Activated CD8-positive, alpha-beta memory T cell treated with anti-CD3 and anti-CD28 coated beads for 48 hours (primary cell): ENCODE measurements at regions not wholly inside any gene's neighbourhood (a gene's known extent, or its start where the extent isn't known, plus 50 kb on each side); places are given as distances from the start of the nearest gene placed in this dataset.

Source experiments
- DNase-seq, 3 experiments: peaks; one replicate each; pipeline ENCODE4 v3.0.0-alpha.2; 2020; ENCODE audit warnings: low read depth in 2 of 3, low spot score in 2 of 3

DNA sequence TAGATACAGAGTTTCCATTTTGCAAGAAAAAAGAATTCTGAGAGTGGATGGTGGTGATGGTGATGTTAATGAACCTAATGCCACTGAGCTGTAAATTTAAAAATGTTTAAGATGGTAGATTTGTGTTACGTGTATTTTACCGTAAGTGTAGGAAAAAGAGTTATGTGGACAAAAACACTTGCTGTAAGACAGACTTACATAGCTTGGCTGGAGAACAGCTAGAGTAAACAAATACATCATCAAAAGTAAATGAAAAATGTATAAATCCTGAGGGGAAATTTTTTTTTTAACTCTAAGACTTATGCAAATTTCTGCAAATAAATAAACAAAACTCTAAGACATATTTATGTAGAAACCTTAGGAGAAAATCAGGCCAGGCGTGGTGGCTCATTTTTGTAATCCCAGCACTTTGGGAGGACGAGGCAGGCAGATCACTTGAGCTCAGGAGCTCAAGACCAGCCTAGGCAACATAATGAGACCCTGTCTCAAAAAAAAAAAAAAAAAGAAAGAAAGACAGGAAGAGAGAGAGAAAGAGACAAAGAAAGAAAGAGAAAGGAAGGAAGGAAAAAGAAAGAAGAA, 66.2 kb upstream of the CDK13 start:
- no peak for DNase-seq

DNA sequence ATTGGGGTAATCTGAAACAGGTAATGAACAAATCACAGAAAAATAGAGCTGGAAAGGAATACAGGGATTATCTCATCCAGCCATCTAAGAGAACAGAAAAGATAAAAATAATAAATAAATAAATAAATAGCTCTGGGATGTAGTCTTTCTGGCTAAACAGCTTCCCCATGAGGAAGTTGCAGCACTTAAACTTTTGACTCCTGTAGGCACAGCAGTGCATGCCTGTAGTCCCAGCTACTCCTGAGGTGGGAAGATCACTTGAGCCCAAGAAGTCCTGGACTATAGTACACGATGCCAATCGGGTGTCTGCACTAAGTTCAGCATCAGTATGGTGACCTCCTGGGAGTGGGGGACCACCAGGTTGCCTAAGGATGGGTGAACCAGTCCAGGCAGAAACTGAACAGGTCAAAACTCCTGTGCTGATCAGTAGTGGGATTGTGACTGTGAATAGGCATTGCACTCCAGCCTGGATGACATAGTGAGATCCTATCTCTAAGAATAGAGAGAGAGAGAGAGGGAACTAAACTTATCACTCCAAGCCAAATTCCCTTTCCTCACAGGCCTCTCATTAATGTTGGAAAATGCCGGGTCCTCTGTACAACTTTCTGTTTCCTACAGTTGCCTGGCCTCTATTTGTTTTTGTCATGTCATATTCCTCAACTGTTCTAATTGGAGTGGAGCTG, 61.7 kb upstream of the CDK13 start:
- DNase-seq, result no peak

DNA sequence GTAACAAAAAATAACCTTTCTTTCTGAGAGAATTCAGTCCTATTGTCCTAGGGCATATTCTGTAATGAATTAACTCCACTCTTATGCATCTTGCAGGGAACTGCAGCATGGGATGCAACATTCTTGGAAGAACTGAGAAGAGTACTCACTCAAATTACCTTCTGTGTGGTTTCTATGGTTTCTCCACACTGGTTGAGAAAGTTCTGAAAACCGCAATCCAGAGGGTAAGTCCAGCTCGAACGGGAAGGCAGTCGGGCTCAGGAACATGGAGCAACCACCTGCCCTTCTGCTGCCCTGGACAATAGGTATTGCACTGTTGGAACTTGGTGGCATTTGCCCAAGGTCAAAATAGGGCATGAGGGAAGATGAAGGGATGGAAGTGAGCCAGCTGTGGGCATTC, 59.6 kb upstream of the CDK13 start:
- DNase-seq, result no peak

DNA sequence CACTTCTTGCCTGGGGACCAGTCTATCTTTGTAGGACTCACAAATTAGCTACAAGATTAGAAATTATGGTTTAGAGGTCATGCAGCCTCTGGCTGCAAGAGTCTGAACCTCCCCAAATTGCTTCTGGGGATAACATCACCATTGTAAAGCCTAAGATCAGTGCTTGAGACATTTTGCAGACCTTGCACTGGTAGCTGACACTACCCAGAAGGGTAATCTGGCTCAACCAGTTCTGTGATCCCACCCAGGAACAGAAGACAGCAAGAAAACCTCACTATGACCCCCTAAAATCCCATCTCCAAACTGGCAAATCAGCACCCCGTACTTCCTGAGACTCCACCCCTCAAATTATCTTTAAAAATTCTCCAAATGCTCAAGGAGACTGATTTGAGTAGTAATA, 58.2 kb upstream of the CDK13 start:
- no peak for DNase-seq

DNA sequence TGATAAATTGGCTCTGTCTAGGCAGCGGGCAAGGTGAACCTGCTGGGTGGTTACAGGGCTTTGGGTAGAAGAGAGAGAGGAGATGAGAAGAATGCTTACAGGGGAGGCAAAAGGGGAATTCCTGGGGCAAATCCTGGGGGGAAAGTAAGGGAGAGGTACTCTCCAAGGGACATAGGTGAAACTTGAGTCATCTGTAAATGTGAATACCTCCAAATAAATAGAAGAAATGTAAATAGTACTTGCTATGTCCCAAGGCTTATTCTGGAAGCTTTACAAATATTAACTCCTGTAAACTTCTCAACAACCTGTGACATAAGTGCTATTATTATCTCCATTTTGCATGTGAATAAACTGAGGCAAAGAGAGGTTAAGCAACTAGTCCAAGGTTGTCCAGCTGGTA, 57.7 kb upstream of the CDK13 start:
- no peak for DNase-seq

DNA sequence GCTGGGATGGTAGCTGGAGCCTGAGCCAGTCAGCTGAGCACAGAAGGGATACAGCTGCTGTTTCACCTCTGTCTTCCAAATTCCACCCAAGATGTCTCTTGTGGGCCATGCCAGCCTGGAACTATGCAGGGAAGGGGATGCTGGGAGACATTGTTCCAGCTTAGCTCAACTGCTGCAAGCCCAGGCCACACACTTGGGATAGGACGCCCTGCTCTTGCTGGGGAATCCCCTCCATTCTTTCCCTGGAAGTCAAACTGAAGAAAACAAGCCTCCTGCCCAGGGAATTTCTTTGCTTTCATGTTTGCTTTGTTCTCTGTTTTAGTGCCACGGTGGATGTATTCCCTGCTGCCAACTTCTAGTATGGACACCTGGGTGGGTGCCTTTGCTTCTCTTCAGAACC, 55.2 kb upstream of the CDK13 start:
- no peak for DNase-seq

DNA sequence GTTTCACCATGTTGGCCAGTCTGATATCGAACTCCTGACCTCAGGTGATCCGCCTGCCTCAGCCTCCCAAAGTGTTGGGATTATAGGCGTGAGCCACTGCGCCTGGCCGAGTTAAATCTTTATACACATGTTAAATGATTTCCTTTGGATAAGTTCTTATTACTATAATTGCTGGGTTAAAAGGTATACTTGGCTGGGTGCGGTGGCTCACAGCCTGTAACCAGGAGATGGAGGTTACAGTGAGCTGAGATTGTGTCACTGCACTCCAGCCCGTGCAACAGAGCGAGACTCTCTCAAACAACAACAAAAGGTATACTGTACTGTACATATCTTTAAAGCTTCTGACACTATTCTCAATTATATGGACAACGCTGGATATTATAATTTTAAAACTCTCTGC, 53.2 kb upstream of the CDK13 start:
- DNase-seq, result no peak

DNA sequence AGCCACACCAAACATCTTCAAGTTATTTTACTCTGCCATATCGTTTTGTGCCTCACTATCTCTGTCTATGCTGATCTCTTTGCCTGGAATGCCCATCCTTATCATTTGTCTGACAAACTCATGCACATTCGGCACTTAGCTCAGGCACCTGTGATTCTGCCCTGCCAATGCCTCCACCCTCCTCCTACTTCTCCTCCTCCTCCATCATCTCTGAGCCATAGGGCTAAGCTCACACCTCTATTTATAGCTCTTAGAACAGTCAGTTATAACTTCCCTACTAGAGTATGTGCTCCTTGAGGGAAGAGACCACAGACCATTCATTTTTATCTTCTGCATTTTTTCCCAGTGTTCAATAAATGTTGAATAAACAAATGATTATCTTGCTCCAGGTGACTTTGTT, 51.2 kb upstream of the CDK13 start:
- no peak for DNase-seq
